ENCODE measurements at regions not wholly inside any gene's neighbourhood (a gene's known extent, or its start where the extent isn't known, plus 50 kb on each side); places are given as distances from the start of the nearest gene placed in this dataset.

- H3K4me1 ChIP-seq (ENCODE audit: control insufficient read depth in 1 of 2, insufficient read depth in 2 of 2, low read length in 2 of 2): no peaks in the 10 kb centered on the region
- no peak overlapping the region for H3K4me3 ChIP-seq (ENCODE audit: low read depth in 1 of 2, low read length in 2 of 2)
- no peaks in the 10 kb centered on the region for H3K36me3 ChIP-seq (ENCODE audit: control insufficient read depth in 1 of 2, insufficient read depth in 2 of 2, low read length in 2 of 2)
- peaks cover 2 to 5% of the 10 kb centered on the region in 2 donors for H3K9me3 ChIP-seq (ENCODE audit: control insufficient read depth in 1 of 2, low read length in 2 of 2)
- H3K27me3 ChIP-seq (ENCODE audit: control insufficient read depth in 1 of 2, insufficient read depth in 2 of 2, low read length in 2 of 2): no peaks in the 10 kb centered on the region
- no peak overlapping the region for H3K9ac ChIP-seq (ENCODE audit: low read depth in 1 of 2, low read length in 2 of 2)
- H3K27ac ChIP-seq (ENCODE audit: low read depth, low read length): no peak overlapping the region
Measured at GRCh38 chr9:80883426-80883825, 805.9 kb downstream of the TLE1 start.

GRCh38 chr9:80881940-80882339, 807.4 kb downstream of the TLE1 start:
- Histone ChIP-seq H3K36me3 (ENCODE audit: control insufficient read depth in 1 of 2, insufficient read depth in 2 of 2, low read length in 2 of 2) (no peaks in the 10 kb centered on the region), H3K9me3 (ENCODE audit: control insufficient read depth in 1 of 2, low read length in 2 of 2) (peaks cover 2 to 5% of the 10 kb centered on the region in 2 donors), H3K4me3 (ENCODE audit: low read depth in 1 of 2, low read length in 2 of 2) (no peak overlapping the region), H3K9ac (ENCODE audit: low read depth in 1 of 2, low read length in 2 of 2) (no peak overlapping the region), H3K27me3 (ENCODE audit: control insufficient read depth in 1 of 2, insufficient read depth in 2 of 2, low read length in 2 of 2) (no peaks in the 10 kb centered on the region), H3K27ac (ENCODE audit: low read depth, low read length) (no peak overlapping the region), H3K4me1 (ENCODE audit: control insufficient read depth in 1 of 2, insufficient read depth in 2 of 2, low read length in 2 of 2) (no peaks in the 10 kb centered on the region)

- Histone ChIP-seq H3K27me3 (ENCODE audit: control insufficient read depth in 1 of 2, insufficient read depth in 2 of 2, low read length in 2 of 2) (no peaks in the 10 kb centered on the region), H3K4me3 (ENCODE audit: low read depth in 1 of 2, low read length in 2 of 2) (no peak overlapping the region), H3K9ac (ENCODE audit: low read depth in 1 of 2, low read length in 2 of 2) (no peak overlapping the region), H3K4me1 (ENCODE audit: control insufficient read depth in 1 of 2, insufficient read depth in 2 of 2, low read length in 2 of 2) (no peaks in the 10 kb centered on the region), H3K27ac (ENCODE audit: low read depth, low read length) (no peak overlapping the region), H3K36me3 (ENCODE audit: control insufficient read depth in 1 of 2, insufficient read depth in 2 of 2, low read length in 2 of 2) (no peaks in the 10 kb centered on the region), H3K9me3 (ENCODE audit: control insufficient read depth in 1 of 2, low read length in 2 of 2) (peaks cover 2 to 5% of the 10 kb centered on the region in 2 donors)
Measured at GRCh38 chr9:80881320-80881719, 808.0 kb downstream of the TLE1 start.

GRCh38 chr9:80878556-80878955, 810.8 kb downstream of the TLE1 start:
- H3K27me3 ChIP-seq (ENCODE audit: control insufficient read depth in 1 of 2, insufficient read depth in 2 of 2, low read length in 2 of 2): no peaks in the 10 kb centered on the region
- H3K27ac ChIP-seq (ENCODE audit: low read depth, low read length): no peak overlapping the region
- no peak overlapping the region for H3K9ac ChIP-seq (ENCODE audit: low read depth in 1 of 2, low read length in 2 of 2)
- no peaks in the 10 kb centered on the region for H3K4me1 ChIP-seq (ENCODE audit: control insufficient read depth in 1 of 2, insufficient read depth in 2 of 2, low read length in 2 of 2)
- peaks cover 0 to 4% of the 10 kb centered on the region in 2 donors for H3K9me3 ChIP-seq (ENCODE audit: control insufficient read depth in 1 of 2, low read length in 2 of 2)
- H3K36me3 ChIP-seq (ENCODE audit: control insufficient read depth in 1 of 2, insufficient read depth in 2 of 2, low read length in 2 of 2): no peaks in the 10 kb centered on the region
- H3K4me3 ChIP-seq (ENCODE audit: low read depth in 1 of 2, low read length in 2 of 2): no peak overlapping the region

- no peak overlapping the region for H3K9ac ChIP-seq (ENCODE audit: low read depth in 1 of 2, low read length in 2 of 2)
- H3K27me3 ChIP-seq (ENCODE audit: control insufficient read depth in 1 of 2, insufficient read depth in 2 of 2, low read length in 2 of 2): no peaks in the 10 kb centered on the region
- H3K4me1 ChIP-seq (ENCODE audit: control insufficient read depth in 1 of 2, insufficient read depth in 2 of 2, low read length in 2 of 2): no peaks in the 10 kb centered on the region
- no peak overlapping the region for H3K27ac ChIP-seq (ENCODE audit: low read depth, low read length)
- peaks cover 0 to 4% of the 10 kb centered on the region in 2 donors for H3K9me3 ChIP-seq (ENCODE audit: control insufficient read depth in 1 of 2, low read length in 2 of 2)
- no peaks in the 10 kb centered on the region for H3K36me3 ChIP-seq (ENCODE audit: control insufficient read depth in 1 of 2, insufficient read depth in 2 of 2, low read length in 2 of 2)
- no peak overlapping the region for H3K4me3 ChIP-seq (ENCODE audit: low read depth in 1 of 2, low read length in 2 of 2)
Measured at GRCh38 chr9:80875947-80876346, 813.4 kb downstream of the TLE1 start.

- H3K9me3 ChIP-seq (ENCODE audit: control insufficient read depth in 1 of 2, low read length in 2 of 2): peaks cover 0 to 4% of the 10 kb centered on the region in 2 donors
- no peaks in the 10 kb centered on the region for H3K36me3 ChIP-seq (ENCODE audit: control insufficient read depth in 1 of 2, insufficient read depth in 2 of 2, low read length in 2 of 2)
- H3K9ac ChIP-seq (ENCODE audit: low read depth in 1 of 2, low read length in 2 of 2): no peak overlapping the region
- H3K27ac ChIP-seq (ENCODE audit: low read depth, low read length): no peak overlapping the region
- no peaks in the 10 kb centered on the region for H3K4me1 ChIP-seq (ENCODE audit: control insufficient read depth in 1 of 2, insufficient read depth in 2 of 2, low read length in 2 of 2)
- H3K27me3 ChIP-seq (ENCODE audit: control insufficient read depth in 1 of 2, insufficient read depth in 2 of 2, low read length in 2 of 2): no peaks in the 10 kb centered on the region
- no peak overlapping the region for H3K4me3 ChIP-seq (ENCODE audit: low read depth in 1 of 2, low read length in 2 of 2)
Measured at GRCh38 chr9:80874276-80874675, 815.1 kb downstream of the TLE1 start.

- no peak overlapping the region for H3K27ac ChIP-seq (ENCODE audit: low read depth, low read length)
- no peak overlapping the region for H3K9ac ChIP-seq (ENCODE audit: low read depth in 1 of 2, low read length in 2 of 2)
- H3K4me3 ChIP-seq (ENCODE audit: low read depth in 1 of 2, low read length in 2 of 2): no peak overlapping the region
- peaks cover 0 to 4% of the 10 kb centered on the region in 2 donors for H3K9me3 ChIP-seq (ENCODE audit: control insufficient read depth in 1 of 2, low read length in 2 of 2)
- no peaks in the 10 kb centered on the region for H3K27me3 ChIP-seq (ENCODE audit: control insufficient read depth in 1 of 2, insufficient read depth in 2 of 2, low read length in 2 of 2)
- H3K4me1 ChIP-seq (ENCODE audit: control insufficient read depth in 1 of 2, insufficient read depth in 2 of 2, low read length in 2 of 2): no peaks in the 10 kb centered on the region
- no peaks in the 10 kb centered on the region for H3K36me3 ChIP-seq (ENCODE audit: control insufficient read depth in 1 of 2, insufficient read depth in 2 of 2, low read length in 2 of 2)
Measured at GRCh38 chr9:80873861-80874260, 815.5 kb downstream of the TLE1 start.

GRCh38 chr9:80871596-80871995, 817.8 kb downstream of the TLE1 start:
- no peaks in the 10 kb centered on the region for H3K27me3 ChIP-seq (ENCODE audit: control insufficient read depth in 1 of 2, insufficient read depth in 2 of 2, low read length in 2 of 2)
- no peaks in the 10 kb centered on the region for H3K4me1 ChIP-seq (ENCODE audit: control insufficient read depth in 1 of 2, insufficient read depth in 2 of 2, low read length in 2 of 2)
- H3K27ac ChIP-seq (ENCODE audit: low read depth, low read length): no peak overlapping the region
- H3K9me3 ChIP-seq (ENCODE audit: control insufficient read depth in 1 of 2, low read length in 2 of 2): peaks cover 2 to 8% of the 10 kb centered on the region in 2 donors
- H3K9ac ChIP-seq (ENCODE audit: low read depth in 1 of 2, low read length in 2 of 2): no peak overlapping the region
- no peaks in the 10 kb centered on the region for H3K36me3 ChIP-seq (ENCODE audit: control insufficient read depth in 1 of 2, insufficient read depth in 2 of 2, low read length in 2 of 2)
- no peak overlapping the region for H3K4me3 ChIP-seq (ENCODE audit: low read depth in 1 of 2, low read length in 2 of 2)

- Histone ChIP-seq H3K27ac (ENCODE audit: low read depth, low read length) (no peak overlapping the region), H3K9me3 (ENCODE audit: control insufficient read depth in 1 of 2, low read length in 2 of 2) (peaks cover 2 to 8% of the 10 kb centered on the region in 2 donors), H3K9ac (ENCODE audit: low read depth in 1 of 2, low read length in 2 of 2) (no peak overlapping the region), H3K4me1 (ENCODE audit: control insufficient read depth in 1 of 2, insufficient read depth in 2 of 2, low read length in 2 of 2) (no peaks in the 10 kb centered on the region), H3K36me3 (ENCODE audit: control insufficient read depth in 1 of 2, insufficient read depth in 2 of 2, low read length in 2 of 2) (no peaks in the 10 kb centered on the region), H3K27me3 (ENCODE audit: control insufficient read depth in 1 of 2, insufficient read depth in 2 of 2, low read length in 2 of 2) (no peaks in the 10 kb centered on the region), H3K4me3 (ENCODE audit: low read depth in 1 of 2, low read length in 2 of 2) (no peak overlapping the region)
Measured at GRCh38 chr9:80867731-80868130, 821.6 kb downstream of the TLE1 start.

- Histone ChIP-seq H3K27ac (ENCODE audit: low read depth, low read length) (no peak overlapping the region), H3K4me3 (ENCODE audit: low read depth in 1 of 2, low read length in 2 of 2) (no peak overlapping the region), H3K36me3 (ENCODE audit: control insufficient read depth in 1 of 2, insufficient read depth in 2 of 2, low read length in 2 of 2) (no peaks in the 10 kb centered on the region), H3K9ac (ENCODE audit: low read depth in 1 of 2, low read length in 2 of 2) (no peak overlapping the region), H3K4me1 (ENCODE audit: control insufficient read depth in 1 of 2, insufficient read depth in 2 of 2, low read length in 2 of 2) (no peaks in the 10 kb centered on the region), H3K27me3 (ENCODE audit: control insufficient read depth in 1 of 2, insufficient read depth in 2 of 2, low read length in 2 of 2) (no peaks in the 10 kb centered on the region), H3K9me3 (ENCODE audit: control insufficient read depth in 1 of 2, low read length in 2 of 2) (peaks cover 2 to 8% of the 10 kb centered on the region in 2 donors)
Measured at GRCh38 chr9:80866576-80867227, 822.6 kb downstream of the TLE1 start.
